ENCODE measurements at regions not wholly inside any gene's neighbourhood (a gene's known extent, or its start where the extent isn't known, plus 50 kb on each side); places are given as distances from the start of the nearest gene placed in this dataset.

DNA sequence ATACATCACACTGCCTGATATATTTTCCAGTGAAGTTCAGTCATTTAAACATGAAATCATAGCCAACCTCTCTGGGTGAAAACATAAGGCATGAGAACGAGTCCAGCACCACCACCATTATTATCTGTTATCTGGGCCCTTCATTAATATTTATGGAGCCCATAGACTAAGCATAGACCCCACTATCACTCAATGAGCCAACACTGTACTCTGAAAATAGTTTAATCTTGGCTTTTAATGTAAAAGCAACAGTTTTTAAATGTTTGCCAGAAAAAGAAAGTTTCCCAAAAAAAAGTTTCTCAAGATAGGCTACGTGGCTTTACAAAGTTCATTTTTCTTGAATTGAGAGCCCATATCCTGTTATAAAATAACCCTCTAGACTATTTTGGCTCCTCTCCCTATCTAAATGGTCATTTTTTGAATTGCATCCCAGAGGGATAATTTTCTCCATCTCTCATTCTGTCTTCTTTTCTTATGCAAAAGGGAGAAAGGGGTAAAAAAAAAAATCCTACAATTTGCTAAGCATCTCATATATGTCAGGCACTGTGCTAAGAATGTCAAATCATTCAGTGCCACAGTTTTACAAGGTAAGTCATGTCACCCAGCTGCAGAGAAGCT lies 66.1 kb downstream of the FZD1 start:
- Histone ChIP-seq H3K9me3 (ENCODE audit: low read length) (no peaks in the 10 kb centered on the region), H3K4me3 (replicated peaks in 1 of 3; ENCODE audit: insufficient read depth in 1 of 3, low read depth in 2 of 3, low read length in 3 of 3) (no peak overlapping the region), H4K20me1 (ENCODE audit: insufficient read depth, low read length) (no peaks in the 10 kb centered on the region), H2AFZ (ENCODE audit: low read length) (no peak overlapping the region), H3K4me2 (ENCODE audit: low read depth, low read length) (no peak overlapping the region), H3K27me3 (ENCODE audit: control insufficient read depth in 1 of 2, insufficient read depth in 2 of 2, low read length in 2 of 2) (no peaks in the 10 kb centered on the region), H3K36me3 (replicated peaks in 1 of 2; ENCODE audit: control insufficient read depth in 1 of 2, insufficient read depth in 2 of 2, low read length in 2 of 2) (no peaks in the 10 kb centered on the region), H3K4me1 (ENCODE audit: insufficient read depth, low read length) (no peaks in the 10 kb centered on the region), H3K79me2 (ENCODE audit: insufficient read depth, low read length) (no peaks in the 10 kb centered on the region), H3K9ac (ENCODE audit: insufficient read depth, low read depth, low read length) (no peak overlapping the region), H3K27ac (ENCODE audit: extremely low read length, insufficient read depth, low read length) (no peak overlapping the region)
- WGBS (ENCODE audit: low lambda C conversion rate), result 10% methylated on average over 2 of the region's 2 CpGs
- ChIA-PET CTCF (ENCODE audit: low intra/inter-chr PET ratio, low total read pairs) (no interaction called here), POLR2A (no interaction called here)
- BruUV-seq (replicated peaks), result no TSS peak
- in situ Hi-C loops (cut with HindIII; ENCODE audit: extremely low pct_ligation_motif_present, low pct_unique_long_range_greater_than_20kb), result no loop called here
- no peak for ATAC-seq
- no peak for FAIRE-seq
- DNase-seq (ENCODE audit: low spot score), result no peak
- intact Hi-C loops (cut with micrococcal nuclease; ENCODE audit: unreplicated experiment), result no loop called here
- TF ChIP-seq HMGA1 (CRISPR knock-in tag; conservative IDR thresholded peaks at IDR 0.05) (no peak), KDM1A (CRISPR knock-in tag; IDR thresholded peaks at IDR 0.05) (no peak), HNRNPLL (IDR thresholded peaks at IDR 0.05; ENCODE audit: low read depth, low read length, poor library complexity, severe bottlenecking) (no peak), ZNF138 (CRISPR knock-in tag; IDR thresholded peaks at IDR 0.05; ENCODE audit: low read depth) (no peak), ELF3 (CRISPR knock-in tag; IDR thresholded peaks at IDR 0.05) (no peak), MYC (CRISPR knock-in tag; IDR thresholded peaks at IDR 0.05; ENCODE audit: borderline replicate concordance) (no peak), ZNF563 (CRISPR knock-in tag; IDR thresholded peaks at IDR 0.05) (no peak), SRSF1 (optimal IDR thresholded peaks at IDR 0.05; ENCODE audit: low read depth, low read length) (no peak), ZSCAN25 (CRISPR knock-in tag; IDR thresholded peaks at IDR 0.05) (no peak), ZNF75D (CRISPR knock-in tag; IDR thresholded peaks at IDR 0.05; ENCODE audit: borderline replicate concordance) (no peak), ZNF572 (CRISPR knock-in tag; IDR thresholded peaks at IDR 0.05) (no peak), PRPF4 (IDR thresholded peaks at IDR 0.05; ENCODE audit: low read depth, low read length, poor library complexity, severe bottlenecking) (no peak), KDM5A (IDR thresholded peaks at IDR 0.05; ENCODE audit: borderline replicate concordance, low read length) (no peak), KAT2B (IDR thresholded peaks at IDR 0.05; ENCODE audit: borderline replicate concordance, low read depth, low read length) (no peak)
- TF ChIP-seq, protein P1, sequence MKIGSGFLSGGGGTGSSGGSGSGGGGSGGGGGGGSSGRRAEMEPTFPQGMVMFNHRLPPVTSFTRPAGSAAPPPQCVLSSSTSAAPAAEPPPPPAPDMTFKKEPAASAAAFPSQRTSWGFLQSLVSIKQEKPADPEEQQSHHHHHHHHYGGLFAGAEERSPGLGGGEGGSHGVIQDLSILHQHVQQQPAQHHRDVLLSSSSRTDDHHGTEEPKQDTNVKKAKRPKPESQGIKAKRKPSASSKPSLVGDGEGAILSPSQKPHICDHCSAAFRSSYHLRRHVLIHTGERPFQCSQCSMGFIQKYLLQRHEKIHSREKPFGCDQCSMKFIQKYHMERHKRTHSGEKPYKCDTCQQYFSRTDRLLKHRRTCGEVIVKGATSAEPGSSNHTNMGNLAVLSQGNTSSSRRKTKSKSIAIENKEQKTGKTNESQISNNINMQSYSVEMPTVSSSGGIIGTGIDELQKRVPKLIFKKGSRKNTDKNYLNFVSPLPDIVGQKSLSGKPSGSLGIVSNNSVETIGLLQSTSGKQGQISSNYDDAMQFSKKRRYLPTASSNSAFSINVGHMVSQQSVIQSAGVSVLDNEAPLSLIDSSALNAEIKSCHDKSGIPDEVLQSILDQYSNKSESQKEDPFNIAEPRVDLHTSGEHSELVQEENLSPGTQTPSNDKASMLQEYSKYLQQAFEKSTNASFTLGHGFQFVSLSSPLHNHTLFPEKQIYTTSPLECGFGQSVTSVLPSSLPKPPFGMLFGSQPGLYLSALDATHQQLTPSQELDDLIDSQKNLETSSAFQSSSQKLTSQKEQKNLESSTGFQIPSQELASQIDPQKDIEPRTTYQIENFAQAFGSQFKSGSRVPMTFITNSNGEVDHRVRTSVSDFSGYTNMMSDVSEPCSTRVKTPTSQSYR (CRISPR knock-in tag; IDR thresholded peaks at IDR 0.05; ENCODE audit: borderline replicate concordance), result no peak
- TF ChIP-seq, protein P2, sequence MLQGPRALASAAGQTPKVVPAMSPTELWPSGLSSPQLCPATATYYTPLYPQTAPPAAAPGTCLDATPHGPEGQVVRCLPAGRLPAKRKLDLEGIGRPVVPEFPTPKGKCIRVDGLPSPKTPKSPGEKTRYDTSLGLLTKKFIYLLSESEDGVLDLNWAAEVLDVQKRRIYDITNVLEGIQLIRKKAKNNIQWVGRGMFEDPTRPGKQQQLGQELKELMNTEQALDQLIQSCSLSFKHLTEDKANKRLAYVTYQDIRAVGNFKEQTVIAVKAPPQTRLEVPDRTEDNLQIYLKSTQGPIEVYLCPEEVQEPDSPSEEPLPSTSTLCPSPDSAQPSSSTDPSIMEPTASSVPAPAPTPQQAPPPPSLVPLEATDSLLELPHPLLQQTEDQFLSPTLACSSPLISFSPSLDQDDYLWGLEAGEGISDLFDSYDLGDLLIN (CRISPR knock-in tag; IDR thresholded peaks at IDR 0.05; ENCODE audit: borderline replicate concordance), result no peak
- TF ChIP-seq, protein P3, sequence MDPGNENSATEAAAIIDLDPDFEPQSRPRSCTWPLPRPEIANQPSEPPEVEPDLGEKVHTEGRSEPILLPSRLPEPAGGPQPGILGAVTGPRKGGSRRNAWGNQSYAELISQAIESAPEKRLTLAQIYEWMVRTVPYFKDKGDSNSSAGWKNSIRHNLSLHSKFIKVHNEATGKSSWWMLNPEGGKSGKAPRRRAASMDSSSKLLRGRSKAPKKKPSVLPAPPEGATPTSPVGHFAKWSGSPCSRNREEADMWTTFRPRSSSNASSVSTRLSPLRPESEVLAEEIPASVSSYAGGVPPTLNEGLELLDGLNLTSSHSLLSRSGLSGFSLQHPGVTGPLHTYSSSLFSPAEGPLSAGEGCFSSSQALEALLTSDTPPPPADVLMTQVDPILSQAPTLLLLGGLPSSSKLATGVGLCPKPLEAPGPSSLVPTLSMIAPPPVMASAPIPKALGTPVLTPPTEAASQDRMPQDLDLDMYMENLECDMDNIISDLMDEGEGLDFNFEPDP (CRISPR knock-in tag; conservative IDR thresholded peaks at IDR 0.05), result no peak
- TF ChIP-seq, protein P4, sequence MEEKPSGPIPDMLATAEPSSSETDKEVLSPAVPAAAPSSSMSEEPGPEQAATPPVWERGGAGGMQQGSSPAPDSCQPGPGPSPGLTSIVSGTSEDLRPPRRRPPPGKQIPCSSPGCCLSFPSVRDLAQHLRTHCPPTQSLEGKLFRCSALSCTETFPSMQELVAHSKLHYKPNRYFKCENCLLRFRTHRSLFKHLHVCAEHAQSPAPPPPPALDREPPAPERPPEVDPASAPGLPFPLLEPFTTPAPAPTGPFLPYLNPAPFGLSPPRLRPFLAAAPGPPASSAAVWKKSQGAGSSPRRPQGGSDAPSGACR (CRISPR knock-in tag; IDR thresholded peaks at IDR 0.05), result no peak

All from HepG2 (cell line).